SK-MEL-5 (cell line): ENCODE measurements at regions not wholly inside any gene's neighbourhood (a gene's known extent, or its start where the extent isn't known, plus 50 kb on each side); places are given as distances from the start of the nearest gene placed in this dataset.
"Not testable (repeated sequence)": the region's sequence is repeated elsewhere in the genome, so short reads cannot be mapped to it uniquely, and the experiment has no call there.

Source experiments
- DNase-seq: peaks from one replicate; pipeline ENCODE4 v3.0.0-alpha.2; 2016; ENCODE audit warnings: low read depth, low spot score
- in situ Hi-C: cut with HindIII; loops from 2 replicates; pipeline ENCODE4 v1.10.0; 2016; ENCODE audit warnings: low sequenced_read_pairs, high pct_unique_total_duplicates, low pct_unique_long_range_greater_than_20kb

DNA sequence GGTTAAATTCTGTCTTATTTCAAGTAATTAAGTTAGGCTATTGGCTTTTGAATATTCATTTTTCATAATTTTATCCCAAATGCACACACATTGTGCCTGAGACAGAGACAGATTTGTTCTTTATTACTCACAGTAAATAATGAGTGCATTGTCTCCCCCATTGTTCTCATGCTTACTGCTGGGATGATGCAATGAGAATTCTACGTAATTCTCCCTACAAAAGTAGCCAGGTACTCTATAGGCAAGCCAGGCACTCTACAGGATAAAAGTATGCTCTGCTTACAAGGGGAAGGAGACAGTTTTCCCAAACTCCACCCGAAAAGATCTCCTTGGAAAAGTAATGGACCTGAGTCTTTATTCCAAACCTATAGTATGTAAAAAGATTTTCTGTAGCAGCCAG is 1890.7 kb upstream of the PCDH10 start:
- peak; percentile 11 for DNase-seq
- in situ Hi-C loops = no loop called here

- in situ Hi-C loops = no loop called here
- DNase-seq = no peak
These were observed 1860.7 kb upstream of the PCDH10 start for GRCh38 chr4:131288441-131288840.

DNA sequence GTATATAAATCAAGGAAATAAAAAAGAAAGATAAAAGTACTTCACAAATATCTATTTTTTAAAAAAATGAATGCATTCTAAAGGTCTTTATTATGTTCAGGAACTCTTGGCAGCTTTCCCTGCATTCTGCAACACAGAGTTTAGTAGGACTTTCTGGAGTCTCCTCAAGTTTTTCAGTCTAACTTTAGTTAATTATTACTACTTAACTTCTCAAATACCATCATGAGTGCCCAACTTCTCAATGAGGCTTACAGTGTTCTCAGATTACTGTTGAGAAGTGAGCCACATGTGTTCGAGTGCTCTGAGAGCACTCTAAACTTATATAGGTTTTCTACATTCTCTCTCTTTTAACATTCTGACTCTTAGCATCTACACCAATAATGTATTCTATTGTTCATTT is 1852.9 kb upstream of the PCDH10 start:
- in situ Hi-C loops = no loop called here
- no peak for DNase-seq

DNA sequence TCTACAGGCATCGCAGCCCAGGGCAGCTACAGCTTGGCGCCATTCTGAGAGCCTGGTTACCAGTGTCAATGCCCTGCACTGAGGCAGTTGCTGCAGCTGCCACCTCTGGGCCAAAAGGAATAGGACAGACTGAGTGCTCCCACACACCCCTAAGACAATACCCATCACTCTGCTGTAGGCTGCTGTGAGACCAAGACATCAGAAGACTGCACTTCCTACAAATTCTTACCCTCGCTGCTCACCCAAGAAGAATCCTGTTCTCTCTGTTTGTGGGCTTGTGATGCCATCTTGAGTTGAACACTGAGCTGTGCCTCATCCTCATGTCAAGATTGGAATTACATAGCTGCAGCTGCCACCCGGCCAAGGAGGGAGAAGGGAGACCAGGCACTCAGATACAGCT is 1847.0 kb upstream of the PCDH10 start:
- in situ Hi-C loops = no loop called here
- DNase-seq = peak; percentile 38

GRCh38 chr4:131304686-131305085 is 1844.4 kb upstream of the PCDH10 start:
- in situ Hi-C loops = no loop called here
- DNase-seq = no peak

DNA sequence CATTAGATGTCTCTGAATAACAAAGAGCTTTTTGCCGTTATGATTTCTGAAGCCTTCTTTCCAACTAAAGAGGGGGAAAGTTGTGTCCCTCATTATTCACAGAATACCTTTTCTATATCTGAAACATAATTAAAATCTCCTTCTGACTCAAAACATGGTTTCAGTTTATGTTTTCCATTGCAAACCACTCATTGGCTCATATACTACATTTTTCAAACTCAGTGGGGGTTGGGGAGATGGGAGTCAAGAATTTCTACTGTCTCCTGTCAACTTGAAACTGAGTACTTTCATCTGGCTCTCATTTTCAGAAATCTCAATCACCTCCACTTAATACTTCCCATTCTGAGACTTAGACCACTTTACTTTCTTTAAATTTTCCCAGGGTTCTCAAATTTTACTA is 1839.5 kb upstream of the PCDH10 start:
- in situ Hi-C loops = no loop called here
- no peak for DNase-seq

DNA sequence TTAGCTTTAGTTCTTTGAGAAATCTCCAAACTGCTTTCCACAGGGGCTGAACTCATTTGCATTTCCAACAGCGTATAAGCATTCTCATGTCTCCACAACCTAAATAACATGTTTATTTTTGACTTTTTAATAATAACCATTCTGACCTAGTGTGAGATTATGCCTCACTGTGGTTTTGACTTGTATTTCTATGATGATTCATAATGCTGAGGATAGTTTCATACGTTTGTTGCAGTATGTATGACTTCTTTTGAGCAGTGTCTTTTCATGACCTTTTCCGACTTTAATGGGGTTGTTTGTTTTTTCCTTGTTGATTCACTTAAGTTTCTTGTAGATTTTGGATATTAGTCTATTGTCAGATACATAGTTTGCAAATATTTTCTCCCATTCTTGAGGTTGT is 1833.0 kb upstream of the PCDH10 start:
- in situ Hi-C loops = no loop called here
- peak; percentile 51 for DNase-seq

GRCh38 chr4:131337936-131338335 is 1811.2 kb upstream of the PCDH10 start:
- DNase-seq = no peak
- in situ Hi-C loops = no loop called here

DNA sequence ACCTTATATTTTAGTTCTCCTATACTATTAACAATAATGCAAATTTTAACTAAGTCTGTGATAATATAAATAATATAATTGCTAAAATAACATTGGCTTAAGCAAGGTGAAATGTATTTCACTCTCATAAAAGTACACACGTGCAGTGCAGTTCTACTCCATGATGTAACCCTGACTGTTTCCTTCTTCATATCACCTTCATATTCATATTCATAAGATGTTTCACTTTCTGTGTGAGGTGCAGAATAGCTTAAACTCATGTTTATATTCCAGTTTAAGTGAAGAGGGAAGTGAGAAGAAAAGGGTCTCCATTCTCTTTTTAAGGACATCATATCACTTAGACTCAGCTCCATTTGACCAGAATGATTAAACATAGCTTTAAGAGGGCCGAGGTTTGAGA is 1810.0 kb upstream of the PCDH10 start:
- no peak for DNase-seq
- in situ Hi-C loops = no loop called here

DNA sequence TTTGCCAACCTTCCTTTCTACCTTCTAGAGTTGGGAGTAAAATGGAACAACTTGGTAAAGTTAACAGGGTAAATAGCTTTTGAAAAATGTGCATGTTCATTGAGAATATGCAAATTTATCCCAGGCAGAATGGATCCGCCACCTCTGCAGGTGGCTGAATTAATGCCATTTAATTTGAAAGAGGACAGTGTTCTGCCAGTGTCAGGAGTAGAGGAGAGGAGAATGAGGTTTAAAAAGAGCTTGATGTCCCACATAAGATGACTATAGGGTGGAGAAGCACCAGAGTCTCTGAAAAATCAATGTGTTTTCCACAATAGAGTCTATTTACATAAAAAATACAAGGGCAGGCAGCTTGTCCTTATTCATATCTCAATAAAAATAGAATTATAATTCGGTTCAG is 1804.3 kb upstream of the PCDH10 start:
- DNase-seq = no peak
- in situ Hi-C loops = no loop called here

DNA sequence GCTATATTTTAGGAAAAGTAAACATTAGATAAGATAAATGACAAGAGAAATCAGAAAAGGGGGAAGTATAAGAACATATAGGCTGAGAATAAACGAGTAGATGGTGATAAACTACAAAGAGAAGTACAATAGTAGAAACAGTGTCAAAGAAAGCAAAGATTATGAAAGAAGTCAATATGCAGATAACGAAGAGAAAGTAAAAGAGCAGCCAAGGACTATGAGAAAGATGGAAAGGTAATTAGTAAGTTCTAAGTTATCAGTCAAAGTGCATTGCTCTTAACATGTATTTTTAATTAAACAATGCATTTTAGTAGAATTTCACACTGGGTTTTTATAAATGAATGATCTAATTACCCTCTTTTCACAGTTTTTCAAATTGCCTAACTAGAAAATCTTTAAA is 1801.3 kb upstream of the PCDH10 start:
- no peak for DNase-seq
- in situ Hi-C loops = no loop called here

- in situ Hi-C loops = no loop called here
- DNase-seq = no peak
These were observed 1800.8 kb upstream of the PCDH10 start for GRCh38 chr4:131348263-131348662.

DNA sequence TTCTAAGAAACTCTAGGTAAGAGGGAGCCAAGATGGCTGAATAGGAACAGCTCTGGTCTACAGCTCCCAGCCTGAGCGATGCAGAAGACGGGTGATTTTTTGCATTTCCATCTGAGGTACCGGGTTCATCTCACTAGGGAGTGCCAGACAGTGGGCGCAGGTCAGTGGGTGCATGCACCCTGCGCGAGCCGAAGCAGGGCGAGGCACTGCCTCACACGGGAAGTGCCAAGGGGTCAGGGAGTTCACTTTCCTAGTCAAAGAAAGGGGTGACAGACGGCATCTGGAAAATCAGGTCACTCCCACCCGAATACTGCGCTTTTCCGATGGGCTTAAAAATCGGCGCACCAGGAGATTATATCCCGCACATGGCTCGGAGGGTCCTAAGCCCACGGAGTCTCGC is 1796.7 kb upstream of the PCDH10 start:
- in situ Hi-C loops, DNase-seq: not testable (repeated sequence)

DNA sequence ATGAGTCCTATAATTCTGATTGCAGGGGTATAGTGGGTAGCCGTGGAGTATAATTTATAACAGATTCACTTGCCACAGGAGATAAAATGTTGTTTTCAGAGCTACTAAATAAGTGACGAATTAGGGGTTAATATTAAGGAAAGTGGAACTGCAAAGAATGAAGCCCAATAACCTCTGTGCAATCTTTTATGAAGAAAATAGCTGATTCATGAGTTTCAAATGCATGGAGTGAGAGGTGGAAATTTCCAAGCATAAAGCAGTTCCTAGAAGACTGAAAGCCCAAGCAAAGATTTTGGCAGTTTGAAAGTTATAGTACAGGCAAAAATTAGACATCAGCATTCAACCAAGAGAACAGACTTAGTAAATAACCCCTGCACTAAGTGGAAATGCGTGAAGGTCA is 1782.4 kb upstream of the PCDH10 start:
- in situ Hi-C loops = no loop called here
- DNase-seq = no peak

GRCh38 chr4:131367441-131367840 is 1781.7 kb upstream of the PCDH10 start:
- DNase-seq = no peak
- in situ Hi-C loops = no loop called here

DNA sequence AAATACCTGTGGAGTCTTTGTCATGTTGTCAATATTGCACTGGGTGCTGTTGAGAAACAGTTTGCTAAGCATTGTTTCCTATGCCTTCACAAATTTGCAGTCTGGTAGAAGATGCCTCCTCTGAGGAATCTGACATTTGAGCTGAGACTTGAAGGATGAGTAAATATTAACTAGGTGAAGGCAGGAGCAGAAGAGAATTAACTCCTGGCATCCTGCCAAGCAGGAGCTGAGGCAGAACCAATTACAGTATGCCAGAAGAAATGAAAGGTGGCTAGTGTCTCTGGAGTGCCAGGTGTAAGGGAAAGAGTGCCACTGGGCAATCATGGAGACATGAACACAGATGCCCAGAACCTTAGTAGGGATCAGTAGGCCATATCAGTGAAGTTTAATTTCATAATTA is 1778.2 kb upstream of the PCDH10 start:
- no peak for DNase-seq

DNA sequence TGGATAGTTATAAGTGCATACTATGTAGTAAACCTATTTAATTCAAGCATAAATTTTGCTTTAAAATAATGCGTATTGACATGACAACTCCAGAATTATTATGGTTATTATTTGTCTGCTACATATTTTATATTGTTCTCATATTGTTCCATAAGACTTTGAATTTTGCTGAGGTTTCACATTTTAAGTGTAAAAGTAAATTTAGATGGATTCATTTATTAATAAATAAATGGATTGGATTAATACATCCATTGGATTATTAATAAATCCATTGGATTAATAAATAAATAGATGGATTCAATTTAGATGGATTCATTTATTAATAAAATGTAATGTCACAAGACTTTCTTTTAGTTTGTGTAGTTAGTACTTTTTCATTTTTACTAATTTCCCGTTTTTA is 1768.0 kb upstream of the PCDH10 start:
- no peak for DNase-seq
- in situ Hi-C loops = no loop called here

More for the DNA sequence above, 1778.2 kb upstream of the PCDH10 start:
- in situ Hi-C loops = no loop called here

GRCh38 chr4:131382839-131383238 is 1766.3 kb upstream of the PCDH10 start:
- in situ Hi-C loops = no loop called here
- DNase-seq = no peak

DNA sequence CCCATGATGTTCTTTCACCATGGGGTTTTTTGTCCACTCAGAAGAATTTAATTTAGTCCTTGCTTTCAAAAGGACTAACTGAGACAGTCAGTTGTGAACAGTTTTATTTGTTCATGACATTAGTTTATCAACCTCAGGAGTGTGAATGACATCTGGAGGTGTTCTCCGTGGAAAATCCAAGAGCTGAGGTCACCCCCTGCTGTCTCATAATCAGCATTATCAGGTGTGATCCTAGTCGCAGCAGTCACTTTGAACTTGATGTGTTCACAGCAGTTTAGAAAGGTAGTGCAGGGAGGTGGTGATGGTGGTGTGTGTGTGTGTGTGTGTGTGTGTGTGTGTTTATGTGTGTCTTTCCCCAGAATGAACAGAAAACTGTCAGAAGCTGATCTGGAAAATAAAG is 1760.8 kb upstream of the PCDH10 start:
- DNase-seq = no peak
- in situ Hi-C loops = no loop called here

DNA sequence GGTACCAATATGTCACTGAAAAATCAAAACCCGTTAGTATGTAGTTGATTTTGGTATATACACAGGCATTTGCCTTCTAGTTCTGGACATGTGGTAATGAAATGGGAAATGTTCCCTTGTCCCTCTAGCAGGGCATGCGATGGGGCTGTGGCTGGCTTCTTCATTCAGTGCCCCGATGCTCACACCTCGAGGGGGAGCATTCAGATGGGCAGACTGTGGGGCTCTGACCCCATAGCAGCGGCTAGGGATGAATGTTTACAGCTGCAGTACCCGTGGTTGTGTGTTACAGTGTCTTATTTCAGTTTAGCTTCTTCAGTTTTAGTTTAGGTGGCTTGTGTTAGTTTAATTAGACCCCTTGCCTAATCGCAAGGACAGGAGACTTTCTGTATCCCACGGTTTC is 1741.0 kb upstream of the PCDH10 start:
- in situ Hi-C loops = no loop called here
- DNase-seq = no peak
